HCT116 (cell line): ENCODE measurements at regions not wholly inside any gene's neighbourhood (a gene's known extent, or its start where the extent isn't known, plus 50 kb on each side); places are given as distances from the start of the nearest gene placed in this dataset.

ENCODE experiments used
- ATAC-seq: fragments of 200-7000 bp; cut with Tn5 transposase; 2 replicates; pipeline ENCODE4 v1.9.1; 2020; ENCODE audit warnings: mild to moderate bottlenecking, moderate library complexity
- BruUV-seq: library from RNA; stranded (reverse); fragments of 400-500 nt; replicated peaks from 2 replicates; lab custom pipeline; 2021; lab: Mats Ljungman, UMichigan
- CTCF ChIA-PET: fragments of 300-600 bp; sonication (Branson Sonifier 250); formaldehyde crosslinking; loops from one replicate; lab custom pipeline; 2021; ENCODE audit warnings: antibody characterized with exemption; lab: Charles Lee
- POLR2A ChIA-PET: fragments of 300-600, 350-600 bp; sonication (Branson Sonifier 250); formaldehyde crosslinking; loops from one replicate; lab custom pipeline; 2021; ENCODE audit warnings: antibody characterized with exemption; lab: Charles Lee
- RAD21 ChIA-PET, 2 experiments: fragments of 300-600 bp; sonication (Branson Sonifier 250); formaldehyde crosslinking; loops; one replicate each; lab custom pipeline; 2023; ENCODE audit warnings: low total read pairs in 2 of 2; ENCODE audit not compliant: uncharacterized antibody in 2 of 2, unreplicated experiment in 2 of 2, low non-redundant PET in 1 of 2; lab: Charles Lee
- DNase-seq: peaks from one replicate; pipeline ENCODE4 v3.0.0-alpha.2; 2010; ENCODE audit warnings: low read depth, low spot score
- H2AFZ ChIP-seq: fragments of 200-600 bp; shearing (Covaris generic), sonication (generic); 2 replicates; pipeline ENCODE4 v1.6.1; 2017; ENCODE audit warnings: low read depth, mixed run types, mixed read lengths, antibody characterized with exemption, low read length; ENCODE audit not compliant: poor library complexity, severe bottlenecking
- H3K27ac ChIP-seq: 2 replicates; pipeline ENCODE4 v1.5.1; 2012; ENCODE audit warnings: low read depth, low read length
- H3K27me3 ChIP-seq: fragments of 200-600 bp; sonication (generic); 2 replicates; pipeline ENCODE4 v1.6.1; 2016; ENCODE audit warnings: mixed run types, low read length, mixed read lengths; ENCODE audit not compliant: insufficient read depth
- H3K36me3 ChIP-seq, 2 experiments: fragments of 200-500 bp in 1 of 2; fragments of 200-600 bp in 1 of 2; sonication (Bioruptor generic) in 1 of 2; sonication (generic) in 1 of 2; 2 replicates each; pipeline versions ENCODE4 v1.5.1 to v1.6.1; 2014 to 2016; ENCODE audit warnings: low read length in 2 of 2, inconsistent platforms in 1 of 2, mixed read lengths in 1 of 2, mixed run types in 1 of 2; ENCODE audit not compliant: insufficient read depth in 2 of 2, control insufficient read depth in 1 of 2
- H3K4me1 ChIP-seq, 2 experiments: fragments of 200-600 bp in 1 of 2; sonication (generic) in 1 of 2; 2 replicates each; pipeline versions ENCODE4 v1.5.1 to v1.6.1; 2012 to 2017; ENCODE audit warnings: low read length in 2 of 2, inconsistent platforms in 1 of 2, mild to moderate bottlenecking in 1 of 2, mixed read lengths in 1 of 2, mixed run types in 1 of 2, moderate library complexity in 1 of 2; ENCODE audit not compliant: insufficient read depth in 2 of 2, control insufficient read depth in 1 of 2
- H3K4me2 ChIP-seq: fragments of 200-600 bp; sonication (generic); 2 replicates; pipeline ENCODE4 v1.6.1; 2017; ENCODE audit warnings: mixed run types, low read length, mixed read lengths
- H3K4me3 ChIP-seq, 2 experiments: fragments of 200-600 bp in 1 of 2; sonication (generic) in 1 of 2; replicated peaks in 1 of 2; 2 replicates each; pipeline ENCODE4 v1.5.1; 2011 to 2016; ENCODE audit warnings: low read length in 2 of 2, control low read depth in 1 of 2, low read depth in 1 of 2, mild to moderate bottlenecking in 1 of 2, mixed read lengths in 1 of 2, mixed run types in 1 of 2
- H3K79me2 ChIP-seq: fragments of 200-600 bp; sonication (generic); 2 replicates; pipeline ENCODE4 v1.6.1; 2017; ENCODE audit warnings: mild to moderate bottlenecking, mixed run types, low read length, moderate library complexity, mixed read lengths; ENCODE audit not compliant: insufficient read depth
- H3K9ac ChIP-seq: fragments of 200-600 bp; sonication (generic); 2 replicates; pipeline ENCODE4 v1.6.1; 2016; ENCODE audit warnings: low read length, mixed read lengths
- H3K9me2 ChIP-seq: fragments of 200-600 bp; sonication (generic), shearing (Covaris generic); 2 replicates; pipeline ENCODE4 v1.6.1; 2017; ENCODE audit warnings: mixed run types, mild to moderate bottlenecking, moderate library complexity; ENCODE audit not compliant: insufficient read depth
- H3K9me3 ChIP-seq, 2 experiments: fragments of 200-500 bp in 1 of 2; fragments of 200-600 bp in 1 of 2; sonication (Bioruptor generic) in 1 of 2; sonication (generic) in 1 of 2; 2 replicates each; pipeline ENCODE4 v1.6.1; 2014 to 2017; ENCODE audit warnings: low read length in 2 of 2, mixed read lengths in 2 of 2, inconsistent platforms in 1 of 2, low read depth in 1 of 2, mild to moderate bottlenecking in 1 of 2, mixed run types in 1 of 2, moderate library complexity in 1 of 2; ENCODE audit not compliant: control insufficient read depth in 1 of 2, insufficient read depth in 1 of 2
- H4K20me1 ChIP-seq: fragments of 200-600 bp; sonication (generic), shearing (Covaris generic); 2 replicates; pipeline ENCODE4 v1.6.1; 2017; ENCODE audit warnings: mixed run types, mild to moderate bottlenecking, moderate library complexity; ENCODE audit not compliant: insufficient read depth
- CBX3 ChIP-seq: IDR thresholded peaks from 2 replicates; pipeline ENCODE4 v1.6.1; 2012; ENCODE audit warnings: low read depth
- EZH2 ChIP-seq: fragments of 200-600 bp; sonication (generic); IDR thresholded peaks from 2 replicates; pipeline ENCODE4 v1.6.1; 2017; ENCODE audit warnings: antibody characterized with exemption, mixed run types
- EZH2phosphoT487 ChIP-seq: fragments of 200-600 bp; IDR thresholded peaks from 2 replicates; pipeline ENCODE4 v1.6.1; 2018; ENCODE audit warnings: antibody characterized with exemption, borderline replicate concordance
- FOSL1 ChIP-seq: IDR thresholded peaks from 2 replicates; pipeline ENCODE4 v1.6.1; 2012; ENCODE audit warnings: low read depth
- JUND ChIP-seq: IDR thresholded peaks from 2 replicates; pipeline ENCODE4 v1.6.1; 2012
- MAX ChIP-seq: IDR thresholded peaks from 2 replicates; pipeline ENCODE4 v1.6.1; 2012
- POLR2A ChIP-seq: IDR thresholded peaks from 2 replicates; pipeline ENCODE4 v1.7.0; 2011; ENCODE audit warnings: borderline replicate concordance; ENCODE audit not compliant: insufficient read depth, insufficient read length; ENCODE audit errors: extremely low read depth
- POLR2AphosphoS5 ChIP-seq: IDR thresholded peaks from 2 replicates; pipeline ENCODE4 v1.6.1; 2011; ENCODE audit warnings: mild to moderate bottlenecking, low read depth, low read length, moderate library complexity
- SIN3A ChIP-seq: IDR thresholded peaks from 2 replicates; pipeline ENCODE4 v1.6.1; 2012; ENCODE audit warnings: low read depth
- SP1 ChIP-seq: IDR thresholded peaks from 2 replicates; pipeline ENCODE4 v1.6.1; 2012; ENCODE audit warnings: low read depth
- SRF ChIP-seq: IDR thresholded peaks from 2 replicates; pipeline ENCODE4 v1.6.1; 2012; ENCODE audit warnings: low read depth
- TCF7L2 ChIP-seq: IDR thresholded peaks from 2 replicates; pipeline ENCODE4 v1.7.0; 2011; ENCODE audit warnings: borderline replicate concordance, inconsistent platforms; ENCODE audit not compliant: insufficient read depth, insufficient read length; ENCODE audit errors: extremely low read depth
- YY1 ChIP-seq: IDR thresholded peaks from 2 replicates; pipeline ENCODE4 v1.6.1; 2011; ENCODE audit warnings: low read length, low read depth, moderate library complexity, mild to moderate bottlenecking; ENCODE audit not compliant: insufficient replicate concordance; ENCODE audit errors: extremely low read depth
- ZNF274 ChIP-seq: fragments of 200-500 bp; sonication (Bioruptor generic); IDR thresholded peaks from 2 replicates; pipeline ENCODE4 v1.6.1; 2014; ENCODE audit warnings: mild to moderate bottlenecking, low read depth, low read length, inconsistent platforms
- intact Hi-C: fragments of 100-400 bp; cut with micrococcal nuclease; formaldehyde crosslinking; loops from 2 replicates; pipeline ENCODE4 v1.10.0; 2022
- TF ChIP-seq, protein P1 (sequence below), 3 experiments: fragments of 200-600 bp in 1 of 3; sonication (generic) in 1 of 3; IDR thresholded peaks in 2 of 3; conservative IDR thresholded peaks in 1 of 3; 2 replicates each; pipeline ENCODE4 v1.5.1; 2012 to 2017; ENCODE audit warnings: low read depth in 2 of 3, low read length in 2 of 3, antibody characterized with exemption in 1 of 3, borderline replicate concordance in 1 of 3, control low read depth in 1 of 3, mild to moderate bottlenecking in 1 of 3, mixed read lengths in 1 of 3, mixed run types in 1 of 3, moderate library complexity in 1 of 3; ENCODE audit not compliant: insufficient read depth in 1 of 3
- TF ChIP-seq, protein P2 (sequence below): IDR thresholded peaks from 2 replicates; pipeline ENCODE4 v1.6.1; 2011; ENCODE audit warnings: mild to moderate bottlenecking, low read length, moderate library complexity; ENCODE audit not compliant: insufficient replicate concordance; ENCODE audit errors: extremely low read depth

GRCh38 chr4:14856062-14856933, 146.0 kb upstream of the CPEB2 start:
- ChIA-PET POLR2A (no interaction called here), CTCF (no interaction called here), RAD21 (interaction anchor here in 1 of 2 experiments (0.6 kb wide), 1 partner anchor 146 kb away, joined by 3 read pairs; the partner anchor contains the start of gene CPEB2)
- Histone ChIP-seq H3K27me3 (no peaks in the 10 kb centered on the region), H3K4me3 (0 out of 4 replicates have a peak overlapping the region, but pooled peaks of 1 of the 2 experiments have one; percentile 20), H3K9me2 (no peaks in the 10 kb centered on the region), H3K9me3 (no peaks in the 10 kb centered on the region), H2AFZ (peak overlapping the region; percentile 86), H3K4me2 (peak overlapping the region; percentile 76), H3K4me1 (peaks cover 16 to 30% of the 10 kb centered on the region in 2 experiments), H3K79me2 (no peaks in the 10 kb centered on the region), H3K36me3 (no peaks in the 10 kb centered on the region), H3K27ac (peak overlapping the region; percentile 25; the same call in 1 of the 2 replicates), H4K20me1 (no peaks in the 10 kb centered on the region), H3K9ac (peak overlapping the region; percentile 48)
- ATAC-seq (peak; percentile 98), DNase-seq (peak; percentile 86)
- intact Hi-C loops, result loop anchor here (5.0 kb wide), 1 partner anchor 146 kb away; the partner anchor contains the start of gene CPEB2
- TF ChIP-seq SIN3A (no peak; the same call in 1 of the 2 replicates), EZH2 (no peak), POLR2AphosphoS5 (peak; percentile 48; the same call in 1 of the 2 replicates), MAX (peak; percentile 53), SRF (peak; percentile 76), JUND (peak; percentile 96), EZH2phosphoT487 (no peak), ZNF274 (no peak), YY1 (no peak), POLR2A (no peak), TCF7L2 (peak; percentile 85), FOSL1 (peak; percentile 95), SP1 (peak; percentile 89), CBX3 (peak; percentile 87)
- TF ChIP-seq, protein P1, sequence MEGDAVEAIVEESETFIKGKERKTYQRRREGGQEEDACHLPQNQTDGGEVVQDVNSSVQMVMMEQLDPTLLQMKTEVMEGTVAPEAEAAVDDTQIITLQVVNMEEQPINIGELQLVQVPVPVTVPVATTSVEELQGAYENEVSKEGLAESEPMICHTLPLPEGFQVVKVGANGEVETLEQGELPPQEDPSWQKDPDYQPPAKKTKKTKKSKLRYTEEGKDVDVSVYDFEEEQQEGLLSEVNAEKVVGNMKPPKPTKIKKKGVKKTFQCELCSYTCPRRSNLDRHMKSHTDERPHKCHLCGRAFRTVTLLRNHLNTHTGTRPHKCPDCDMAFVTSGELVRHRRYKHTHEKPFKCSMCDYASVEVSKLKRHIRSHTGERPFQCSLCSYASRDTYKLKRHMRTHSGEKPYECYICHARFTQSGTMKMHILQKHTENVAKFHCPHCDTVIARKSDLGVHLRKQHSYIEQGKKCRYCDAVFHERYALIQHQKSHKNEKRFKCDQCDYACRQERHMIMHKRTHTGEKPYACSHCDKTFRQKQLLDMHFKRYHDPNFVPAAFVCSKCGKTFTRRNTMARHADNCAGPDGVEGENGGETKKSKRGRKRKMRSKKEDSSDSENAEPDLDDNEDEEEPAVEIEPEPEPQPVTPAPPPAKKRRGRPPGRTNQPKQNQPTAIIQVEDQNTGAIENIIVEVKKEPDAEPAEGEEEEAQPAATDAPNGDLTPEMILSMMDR (IDR thresholded peaks at IDR 0.05 in 2 of 3, conservative IDR thresholded peaks at IDR 0.05 in 1 of 3; ENCODE audit: borderline replicate concordance in 1 of 3, insufficient read depth in 1 of 3, low read depth in 2 of 3, low read length in 2 of 3), result no peak
- TF ChIP-seq, protein P2, sequence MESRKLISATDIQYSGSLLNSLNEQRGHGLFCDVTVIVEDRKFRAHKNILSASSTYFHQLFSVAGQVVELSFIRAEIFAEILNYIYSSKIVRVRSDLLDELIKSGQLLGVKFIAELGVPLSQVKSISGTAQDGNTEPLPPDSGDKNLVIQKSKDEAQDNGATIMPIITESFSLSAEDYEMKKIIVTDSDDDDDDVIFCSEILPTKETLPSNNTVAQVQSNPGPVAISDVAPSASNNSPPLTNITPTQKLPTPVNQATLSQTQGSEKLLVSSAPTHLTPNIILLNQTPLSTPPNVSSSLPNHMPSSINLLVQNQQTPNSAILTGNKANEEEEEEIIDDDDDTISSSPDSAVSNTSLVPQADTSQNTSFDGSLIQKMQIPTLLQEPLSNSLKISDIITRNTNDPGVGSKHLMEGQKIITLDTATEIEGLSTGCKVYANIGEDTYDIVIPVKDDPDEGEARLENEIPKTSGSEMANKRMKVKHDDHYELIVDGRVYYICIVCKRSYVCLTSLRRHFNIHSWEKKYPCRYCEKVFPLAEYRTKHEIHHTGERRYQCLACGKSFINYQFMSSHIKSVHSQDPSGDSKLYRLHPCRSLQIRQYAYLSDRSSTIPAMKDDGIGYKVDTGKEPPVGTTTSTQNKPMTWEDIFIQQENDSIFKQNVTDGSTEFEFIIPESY, result no peak
- BruUV-seq, result no TSS peak
